Astrocyte (in vitro differentiated cells and primary cell): ENCODE measurements at regions not wholly inside any gene's neighbourhood (a gene's known extent, or its start where the extent isn't known, plus 50 kb on each side); places are given as distances from the start of the nearest gene placed in this dataset.

ENCODE experiments used
- CTCF ChIP-seq: IDR thresholded peaks from 2 replicates; pipeline ENCODE4 v1.5.1; 2011; ENCODE audit warnings: low read depth, mild to moderate bottlenecking, inconsistent platforms, low read length, moderate library complexity; ENCODE audit not compliant: insufficient read depth
- EZH2 ChIP-seq: IDR thresholded peaks from 2 replicates; pipeline ENCODE4 v1.6.1; 2012; ENCODE audit warnings: mild to moderate bottlenecking, low read length, inconsistent platforms; ENCODE audit not compliant: insufficient read depth

GRCh38 chr3:106213954-106214353 lies 345.1 kb upstream of the CBLB start:
- TF ChIP-seq CTCF = no peak
- TF ChIP-seq EZH2 = no peak
